PC-3 (cell line): ENCODE measurements at regions not wholly inside any gene's neighbourhood (a gene's known extent, or its start where the extent isn't known, plus 50 kb on each side); places are given as distances from the start of the nearest gene placed in this dataset.

Experiments used
- ATAC-seq: fragments of 200-7000 bp; cut with Tn5 transposase; 2 replicates; pipeline ENCODE4 v1.9.1; 2020; ENCODE audit warnings: mild to moderate bottlenecking, moderate library complexity
- BruUV-seq: library from RNA; stranded (reverse); fragments of 400-500 nt; replicated peaks from 2 replicates; lab custom pipeline; 2021; lab: Mats Ljungman, UMichigan
- CTCF ChIA-PET: fragments of 300-600 bp; sonication (Branson Sonifier 250); formaldehyde crosslinking; loops from one replicate; lab custom pipeline; 2022; ENCODE audit warnings: antibody characterized with exemption; lab: Charles Lee
- POLR2A ChIA-PET: fragments of 300-600 bp; sonication (Branson Sonifier 250); formaldehyde crosslinking; loops from one replicate; lab custom pipeline; 2022; ENCODE audit warnings: antibody characterized with exemption; ENCODE audit not compliant: unreplicated experiment; lab: Charles Lee
- DNase-seq: peaks from one replicate; pipeline ENCODE4 v3.0.0-alpha.2; 2015
- H2AFZ ChIP-seq: fragments of 300-600 bp; sonication (generic); 2 replicates; pipeline ENCODE4 v1.6.0; 2016; ENCODE audit warnings: antibody characterized with exemption, low read length
- H3F3A ChIP-seq: fragments of 300-600 bp; sonication (generic); one replicate; pipeline ENCODE4 v1.6.0; 2017; ENCODE audit warnings: antibody characterized with exemption, low read length, control low read depth, mild to moderate bottlenecking; ENCODE audit not compliant: unreplicated experiment
- H3K27ac ChIP-seq: fragments of 300-600 bp; sonication (generic); 2 replicates; pipeline ENCODE4 v1.5.1; 2016; ENCODE audit warnings: mild to moderate bottlenecking, low read length
- H3K27me3 ChIP-seq: fragments of 300-600 bp; sonication (generic); 2 replicates; pipeline ENCODE4 v1.6.1; 2016; ENCODE audit warnings: low read length, mixed read lengths
- H3K36me3 ChIP-seq: fragments of 300-600 bp; sonication (generic); 2 replicates; pipeline ENCODE4 v1.6.1; 2016; ENCODE audit warnings: low read depth, mixed run types, low read length, mixed read lengths
- H3K4me1 ChIP-seq: fragments of 300-600 bp; sonication (generic); 2 replicates; pipeline ENCODE4 v1.5.1; 2016; ENCODE audit warnings: low read length; ENCODE audit not compliant: insufficient read depth
- H3K4me2 ChIP-seq: fragments of 300-600 bp; sonication (generic); 2 replicates; pipeline ENCODE4 v1.6.0; 2016; ENCODE audit warnings: low read length
- H3K4me3 ChIP-seq: fragments of 300-600 bp; sonication (generic); 2 replicates; pipeline ENCODE4 v1.5.1; 2016; ENCODE audit warnings: mild to moderate bottlenecking, low read length, mixed read lengths
- H3K79me2 ChIP-seq: fragments of 300-600 bp; sonication (generic); 2 replicates; pipeline ENCODE4 v1.6.1; 2017; ENCODE audit warnings: low read length, mixed read lengths
- H3K9ac ChIP-seq: fragments of 300-600 bp; sonication (generic); 2 replicates; pipeline ENCODE4 v1.6.0; 2016; ENCODE audit warnings: mild to moderate bottlenecking, low read length
- H3K9me2 ChIP-seq: fragments of 300-600 bp; sonication (generic); replicated peaks from 2 replicates; pipeline ENCODE4 v1.6.1; 2016; ENCODE audit warnings: mixed run types, low read length, mixed read lengths
- H3K9me3 ChIP-seq: fragments of 300-600 bp; sonication (generic); 2 replicates; pipeline ENCODE4 v1.6.1; 2016; ENCODE audit warnings: low read length, mixed read lengths
- H4K20me1 ChIP-seq: fragments of 300-600 bp; sonication (generic); 2 replicates; pipeline ENCODE4 v1.6.1; 2016; ENCODE audit warnings: low read length, mixed read lengths
- EZH2 ChIP-seq: fragments of 300-600 bp; sonication (generic); IDR thresholded peaks from one replicate; pipeline ENCODE4 v1.6.1; 2017; ENCODE audit warnings: antibody characterized with exemption, mild to moderate bottlenecking, low read length; ENCODE audit not compliant: unreplicated experiment
- EZH2phosphoT487 ChIP-seq: fragments of 300-600 bp; sonication (generic); IDR thresholded peaks from 2 replicates; pipeline ENCODE4 v1.6.1; 2018; ENCODE audit warnings: mild to moderate bottlenecking, antibody characterized with exemption, low read length, borderline replicate concordance
- intact Hi-C: fragments of 100-400 bp; cut with micrococcal nuclease; formaldehyde crosslinking; loops from 2 replicates; pipeline ENCODE4 v1.9.0; 2023
- TF ChIP-seq, protein P1 (sequence below): fragments of 300-600 bp; sonication (generic); conservative IDR thresholded peaks from 2 replicates; pipeline ENCODE4 v1.5.1; 2017; ENCODE audit warnings: antibody characterized with exemption, low read depth, mild to moderate bottlenecking, low read length

DNA sequence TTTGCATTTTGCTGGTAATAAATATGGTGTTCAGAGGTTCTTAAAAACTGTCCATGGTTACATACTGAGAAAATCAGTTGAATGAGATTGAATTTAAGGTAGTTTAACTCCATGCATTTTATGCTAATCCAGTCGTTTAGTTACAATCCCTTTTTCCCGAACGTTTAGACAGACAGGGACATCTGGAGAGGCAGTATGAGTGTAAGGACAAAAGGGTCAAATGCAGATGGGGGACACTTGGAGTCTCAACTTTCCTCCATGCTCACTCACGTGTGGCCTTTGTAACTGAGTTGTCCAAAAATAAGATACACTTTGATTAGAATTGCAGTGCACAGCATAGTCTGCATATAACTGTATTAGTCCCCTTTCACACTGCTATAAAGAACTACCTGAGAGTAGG, 63.9 kb downstream of the RDH14 start:
- DNase-seq, result no peak
- no peaks in the 10 kb centered on the region for H3K4me1 ChIP-seq
- POLR2A ChIA-PET, result no interaction called here

DNA sequence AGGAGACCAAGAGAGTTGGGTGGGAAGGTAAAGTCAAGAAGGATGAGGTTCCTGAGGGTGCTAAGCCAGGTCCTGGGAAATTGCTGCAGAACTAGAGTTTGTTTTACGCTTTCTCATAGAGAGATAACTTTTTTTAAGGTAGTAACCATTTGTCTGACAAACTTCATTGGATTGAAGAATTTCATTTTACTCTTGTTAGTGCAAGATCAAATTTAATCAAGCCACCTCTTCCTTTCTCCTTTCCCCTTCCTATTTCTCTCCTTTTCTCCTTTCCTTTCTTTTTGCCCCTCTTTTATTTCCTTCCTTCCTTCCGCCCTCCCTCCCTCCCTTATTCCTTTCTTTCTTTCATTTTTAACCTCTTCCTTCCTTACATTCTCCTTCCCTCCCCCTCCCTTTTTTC, 65.4 kb downstream of the RDH14 start:
- Histone ChIP-seq H3K4me1 (no peaks in the 10 kb centered on the region), H3K27me3 (peaks cover 11% of the 10 kb centered on the region; the same call in 1 of the 2 replicates), H3K79me2 (no peaks in the 10 kb centered on the region), H3K9ac (no peak overlapping the region), H3K9me2 (no peaks in the 10 kb centered on the region), H3K4me3 (no peak overlapping the region), H3K9me3 (no peaks in the 10 kb centered on the region), H3K36me3 (no peaks in the 10 kb centered on the region), H4K20me1 (no peaks in the 10 kb centered on the region), H3K4me2 (no peak overlapping the region), H3F3A (no peaks in the 10 kb centered on the region), H3K27ac (no peak overlapping the region), H2AFZ (no peak overlapping the region)
- no peak for TF ChIP-seq EZH2phosphoT487
- TF ChIP-seq, protein P1, sequence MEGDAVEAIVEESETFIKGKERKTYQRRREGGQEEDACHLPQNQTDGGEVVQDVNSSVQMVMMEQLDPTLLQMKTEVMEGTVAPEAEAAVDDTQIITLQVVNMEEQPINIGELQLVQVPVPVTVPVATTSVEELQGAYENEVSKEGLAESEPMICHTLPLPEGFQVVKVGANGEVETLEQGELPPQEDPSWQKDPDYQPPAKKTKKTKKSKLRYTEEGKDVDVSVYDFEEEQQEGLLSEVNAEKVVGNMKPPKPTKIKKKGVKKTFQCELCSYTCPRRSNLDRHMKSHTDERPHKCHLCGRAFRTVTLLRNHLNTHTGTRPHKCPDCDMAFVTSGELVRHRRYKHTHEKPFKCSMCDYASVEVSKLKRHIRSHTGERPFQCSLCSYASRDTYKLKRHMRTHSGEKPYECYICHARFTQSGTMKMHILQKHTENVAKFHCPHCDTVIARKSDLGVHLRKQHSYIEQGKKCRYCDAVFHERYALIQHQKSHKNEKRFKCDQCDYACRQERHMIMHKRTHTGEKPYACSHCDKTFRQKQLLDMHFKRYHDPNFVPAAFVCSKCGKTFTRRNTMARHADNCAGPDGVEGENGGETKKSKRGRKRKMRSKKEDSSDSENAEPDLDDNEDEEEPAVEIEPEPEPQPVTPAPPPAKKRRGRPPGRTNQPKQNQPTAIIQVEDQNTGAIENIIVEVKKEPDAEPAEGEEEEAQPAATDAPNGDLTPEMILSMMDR, result no peak
- no peak for TF ChIP-seq EZH2
- ATAC-seq (no peak), DNase-seq (no peak)
- ChIA-PET POLR2A (no interaction called here), CTCF (no interaction called here)
- intact Hi-C loops, result no loop called here
- BruUV-seq, result no TSS peak

More for the DNA sequence above, 63.9 kb downstream of the RDH14 start:
- H3K4me3 ChIP-seq, result no peak overlapping the region
- ATAC-seq, result no peak
- intact Hi-C loops, result no loop called here
- CTCF ChIA-PET, result no interaction called here
- BruUV-seq, result no TSS peak
- H3K9me3 ChIP-seq, result no peaks in the 10 kb centered on the region
- no peaks in the 10 kb centered on the region for H3K36me3 ChIP-seq
- no peaks in the 10 kb centered on the region for H3K79me2 ChIP-seq
- no peak overlapping the region for H3K4me2 ChIP-seq
- no peaks in the 10 kb centered on the region for H4K20me1 ChIP-seq
- TF ChIP-seq EZH2phosphoT487 (no peak), EZH2 (no peak)
- TF ChIP-seq, protein P1, result no peak
- H3K27me3 ChIP-seq, result peaks cover 11% of the 10 kb centered on the region; the same call in 1 of the 2 replicates
- no peak overlapping the region for H2AFZ ChIP-seq
- no peaks in the 10 kb centered on the region for H3F3A ChIP-seq
- H3K9me2 ChIP-seq, result no peaks in the 10 kb centered on the region
- no peak overlapping the region for H3K9ac ChIP-seq
- no peak overlapping the region for H3K27ac ChIP-seq

DNA sequence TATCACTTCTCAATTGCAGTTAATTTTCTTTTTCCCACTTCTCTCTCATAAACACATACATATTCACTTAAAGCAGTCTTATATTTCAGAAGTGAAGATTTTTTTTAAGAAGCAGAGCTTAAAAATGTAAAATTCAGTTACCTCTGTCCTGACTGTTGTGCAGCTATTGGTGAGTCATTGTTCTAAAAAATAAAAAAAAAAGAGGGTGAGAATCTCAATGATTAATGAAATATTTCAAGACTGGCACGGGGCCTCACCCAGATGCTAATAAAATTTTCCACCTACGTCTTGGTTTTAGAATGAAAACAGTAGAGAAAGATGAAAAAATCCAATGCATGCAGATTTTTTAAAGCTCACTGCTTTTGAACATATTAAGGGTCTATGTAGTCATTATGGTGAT, 67.7 kb downstream of the RDH14 start:
- H3K36me3 ChIP-seq, result no peaks in the 10 kb centered on the region
- ChIA-PET POLR2A (no interaction called here), CTCF (no interaction called here)
- no peaks in the 10 kb centered on the region for H3K9me3 ChIP-seq
- intact Hi-C loops, result no loop called here
- H3K4me1 ChIP-seq, result no peaks in the 10 kb centered on the region
- no peak overlapping the region for H3K4me2 ChIP-seq
- no peak overlapping the region for H2AFZ ChIP-seq
- no peak overlapping the region for H3K27ac ChIP-seq
- peaks cover 11% of the 10 kb centered on the region; the same call in 1 of the 2 replicates for H3K27me3 ChIP-seq
- TF ChIP-seq EZH2phosphoT487 (no peak), EZH2 (no peak)
- TF ChIP-seq, protein P1, result no peak
- no peaks in the 10 kb centered on the region for H3K9me2 ChIP-seq
- no TSS peak for BruUV-seq
- H3K9ac ChIP-seq, result no peak overlapping the region
- no peaks in the 10 kb centered on the region for H3F3A ChIP-seq
- DNase-seq, result no peak
- H3K79me2 ChIP-seq, result no peaks in the 10 kb centered on the region
- no peaks in the 10 kb centered on the region for H4K20me1 ChIP-seq
- H3K4me3 ChIP-seq, result no peak overlapping the region
- no peak for ATAC-seq
